Activated gamma-delta T cell treated with Interleukin-2 at 50 U/mL for 16 hours (primary cell): ENCODE measurements at regions not wholly inside any gene's neighbourhood (a gene's known extent, or its start where the extent isn't known, plus 50 kb on each side); places are given as distances from the start of the nearest gene placed in this dataset.
"Not testable (repeated sequence)": the region's sequence is repeated elsewhere in the genome, so short reads cannot be mapped to it uniquely, and the experiment has no call there.

ENCODE experiments used
- DNase-seq: peaks from one replicate; pipeline ENCODE4 v3.0.0-alpha.2; 2020

GRCh38 chrX:25442499-25442898, 426.7 kb upstream of the ARX start:
- DNase-seq, result no peak

- DNase-seq, result no peak
These were observed 417.5 kb upstream of the ARX start for GRCh38 chrX:25433307-25433706.

- DNase-seq, result no peak
These were observed 416.6 kb upstream of the ARX start for GRCh38 chrX:25432396-25432795.

GRCh38 chrX:25427873-25428555, 412.2 kb upstream of the ARX start:
- no peak for DNase-seq

- DNase-seq, result not testable (repeated sequence)
These were observed 388.4 kb upstream of the ARX start for GRCh38 chrX:25404163-25404562.

- no peak for DNase-seq
These were observed 373.5 kb upstream of the ARX start for GRCh38 chrX:25389266-25389665.

GRCh38 chrX:25383196-25383595, 367.4 kb upstream of the ARX start:
- DNase-seq, result no peak

- no peak for DNase-seq
These were observed 340.7 kb upstream of the ARX start for GRCh38 chrX:25356456-25356855.

- DNase-seq, result no peak
These were observed 328.6 kb upstream of the ARX start for GRCh38 chrX:25344161-25344936.

GRCh38 chrX:25343060-25343459, 327.3 kb upstream of the ARX start:
- no peak for DNase-seq

GRCh38 chrX:25337841-25338240, 322.1 kb upstream of the ARX start:
- no peak for DNase-seq

- DNase-seq, result no peak
These were observed 285.2 kb upstream of the ARX start for GRCh38 chrX:25300994-25301393.

GRCh38 chrX:25296850-25297249, 281.1 kb upstream of the ARX start:
- DNase-seq, result no peak

GRCh38 chrX:25295466-25295865, 279.7 kb upstream of the ARX start:
- DNase-seq, result no peak

GRCh38 chrX:25290132-25290531, 274.4 kb upstream of the ARX start:
- DNase-seq, result no peak

- no peak for DNase-seq
These were observed 272.9 kb upstream of the ARX start for GRCh38 chrX:25288676-25289075.

- no peak for DNase-seq
These were observed 271.8 kb upstream of the ARX start for GRCh38 chrX:25287521-25287920.

- DNase-seq, result no peak
These were observed 269.8 kb upstream of the ARX start for GRCh38 chrX:25285598-25285997.

- no peak for DNase-seq
These were observed 263.7 kb upstream of the ARX start for GRCh38 chrX:25279510-25279909.

GRCh38 chrX:25278341-25278740, 262.6 kb upstream of the ARX start:
- DNase-seq, result no peak

- no peak for DNase-seq
These were observed 261.8 kb upstream of the ARX start for GRCh38 chrX:25277574-25277973.

GRCh38 chrX:25275159-25275558, 259.4 kb upstream of the ARX start:
- no peak for DNase-seq

- DNase-seq, result no peak
These were observed 225.7 kb upstream of the ARX start for GRCh38 chrX:25241461-25241860.

GRCh38 chrX:25226151-25226550, 210.4 kb upstream of the ARX start:
- no peak for DNase-seq

- DNase-seq, result no peak
These were observed 203.7 kb upstream of the ARX start for GRCh38 chrX:25219480-25219879.
